ENCODE measurements at regions not wholly inside any gene's neighbourhood (a gene's known extent, or its start where the extent isn't known, plus 50 kb on each side); places are given as distances from the start of the nearest gene placed in this dataset.

DNA sequence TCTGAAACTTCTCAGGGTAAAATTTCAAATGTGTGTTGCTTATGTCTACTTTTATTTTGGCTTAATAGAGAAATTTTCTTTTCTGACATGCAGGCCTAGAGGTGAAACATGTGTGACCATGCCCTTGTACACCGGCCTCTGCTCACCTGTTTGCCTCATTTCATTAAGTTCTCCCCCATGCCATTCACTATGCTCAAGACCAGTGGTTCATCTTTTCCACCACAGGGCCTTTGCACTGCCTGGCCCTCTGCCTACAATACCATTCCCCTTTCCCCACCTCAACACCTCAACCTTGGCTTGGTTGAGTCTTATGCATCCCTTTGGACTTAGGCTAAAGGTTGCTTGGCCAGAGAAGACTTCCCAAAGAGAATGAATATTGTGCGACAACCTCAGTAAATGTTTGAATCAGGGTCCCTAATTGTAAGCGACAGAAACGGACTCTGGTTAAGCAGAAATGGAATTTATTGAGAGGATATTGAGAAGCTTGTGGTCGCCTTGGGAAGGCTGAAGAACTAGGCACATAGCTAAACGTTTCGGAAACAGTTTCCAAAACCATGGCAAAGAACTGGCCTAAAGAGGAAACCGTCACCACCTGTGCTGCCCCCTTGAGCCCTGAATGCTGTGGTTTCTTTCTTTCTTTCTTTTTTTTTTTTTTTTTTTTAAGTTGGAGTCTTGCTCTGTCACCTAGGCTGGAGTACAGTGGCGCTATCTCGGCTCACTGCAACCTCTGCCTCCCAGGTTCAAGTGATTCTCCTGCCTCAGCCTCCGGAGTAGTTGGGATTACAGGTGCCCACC is 152.2 kb downstream of the SOX4 start:
- ATAC-seq (no peak), DNase-seq (no peak), FAIRE-seq (no peak)
- TF ChIP-seq, protein P1, sequence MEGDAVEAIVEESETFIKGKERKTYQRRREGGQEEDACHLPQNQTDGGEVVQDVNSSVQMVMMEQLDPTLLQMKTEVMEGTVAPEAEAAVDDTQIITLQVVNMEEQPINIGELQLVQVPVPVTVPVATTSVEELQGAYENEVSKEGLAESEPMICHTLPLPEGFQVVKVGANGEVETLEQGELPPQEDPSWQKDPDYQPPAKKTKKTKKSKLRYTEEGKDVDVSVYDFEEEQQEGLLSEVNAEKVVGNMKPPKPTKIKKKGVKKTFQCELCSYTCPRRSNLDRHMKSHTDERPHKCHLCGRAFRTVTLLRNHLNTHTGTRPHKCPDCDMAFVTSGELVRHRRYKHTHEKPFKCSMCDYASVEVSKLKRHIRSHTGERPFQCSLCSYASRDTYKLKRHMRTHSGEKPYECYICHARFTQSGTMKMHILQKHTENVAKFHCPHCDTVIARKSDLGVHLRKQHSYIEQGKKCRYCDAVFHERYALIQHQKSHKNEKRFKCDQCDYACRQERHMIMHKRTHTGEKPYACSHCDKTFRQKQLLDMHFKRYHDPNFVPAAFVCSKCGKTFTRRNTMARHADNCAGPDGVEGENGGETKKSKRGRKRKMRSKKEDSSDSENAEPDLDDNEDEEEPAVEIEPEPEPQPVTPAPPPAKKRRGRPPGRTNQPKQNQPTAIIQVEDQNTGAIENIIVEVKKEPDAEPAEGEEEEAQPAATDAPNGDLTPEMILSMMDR (IDR thresholded peaks at IDR 0.05): no peak
- 84 to 94% methylated on average over 11 of the region's 11 CpGs for WGBS, 2 donors
- H3K9me3 ChIP-seq: no peaks in the 10 kb centered on the region
- peaks cover 0 to 10% (median 7%) of the 10 kb centered on the region in 3 donors for H3K4me1 ChIP-seq
- no peaks in the 10 kb centered on the region for H3K36me3 ChIP-seq
- H3K27ac ChIP-seq: no peak overlapping the region
- intact Hi-C loops (cut with DNase I): no loop called here
- no peaks in the 10 kb centered on the region for H3K27me3 ChIP-seq
- no peak overlapping the region for H3K4me3 ChIP-seq

DNA sequence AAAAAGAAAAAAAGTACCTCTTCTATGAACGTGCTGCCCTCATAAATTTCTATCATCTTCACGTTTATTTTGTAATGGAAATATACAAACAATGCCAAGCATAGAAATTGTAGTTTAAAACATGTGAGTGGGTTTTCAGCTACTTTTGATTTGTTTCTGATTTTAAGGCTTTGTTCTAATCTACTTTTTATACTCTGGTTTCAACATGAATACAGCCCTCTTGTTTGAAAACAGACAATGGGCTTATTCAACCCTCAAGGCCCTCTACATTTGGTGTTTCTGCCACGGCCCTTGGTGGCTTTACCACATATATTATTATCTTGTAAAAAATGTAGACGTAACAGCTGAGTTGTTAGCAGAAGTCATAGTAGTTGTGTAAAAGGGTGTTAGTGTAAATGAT is 153.9 kb downstream of the SOX4 start:
- FAIRE-seq: no peak
- Histone ChIP-seq H3K36me3 (no peaks in the 10 kb centered on the region), H3K27ac (no peak overlapping the region), H3K9me3 (no peaks in the 10 kb centered on the region), H3K4me1 (no peaks in the 10 kb centered on the region), H3K27me3 (no peaks in the 10 kb centered on the region), H3K4me3 (no peak overlapping the region)
- TF ChIP-seq, protein P1 (IDR thresholded peaks at IDR 0.05): no peak
- intact Hi-C loops (cut with DNase I): no loop called here
- no peak for ATAC-seq
- no peak for DNase-seq
- WGBS, 2 donors: 46 to 55% methylated on average over 4 of the region's 4 CpGs

DNA sequence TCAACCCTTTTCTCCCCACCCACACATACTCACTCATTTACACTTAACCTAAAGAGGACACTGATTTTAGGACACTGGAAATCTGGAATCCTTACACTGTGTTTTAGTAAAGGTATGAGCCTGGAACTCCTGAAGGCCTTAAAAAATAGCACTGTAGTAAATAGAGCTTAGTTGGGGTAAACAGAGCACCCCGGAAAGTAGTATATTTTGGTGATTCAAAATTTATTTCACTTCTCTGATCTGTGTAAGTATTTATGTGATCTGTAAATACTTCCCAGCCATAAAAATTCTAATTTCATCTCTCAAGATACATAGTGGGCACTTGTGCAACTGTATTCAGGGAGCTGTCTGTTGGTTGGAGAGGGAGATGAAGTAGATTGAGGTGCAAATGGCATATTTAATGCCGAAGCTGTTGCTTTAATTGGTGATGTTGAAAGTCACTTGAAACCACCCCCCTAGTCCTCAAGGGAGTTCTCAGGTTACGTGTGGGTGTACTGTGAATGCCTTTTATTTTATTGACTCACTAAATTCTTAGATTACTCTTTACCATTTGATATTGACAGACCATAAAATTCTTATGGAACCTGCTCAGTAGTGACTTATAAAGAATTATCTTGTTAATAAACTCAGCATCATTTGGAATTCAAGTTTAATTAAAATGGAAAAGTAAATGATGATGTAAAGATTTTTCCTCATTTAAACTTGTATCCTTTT is 154.9 kb downstream of the SOX4 start:
- TF ChIP-seq, protein P1 (IDR thresholded peaks at IDR 0.05): no peak
- Histone ChIP-seq H3K27me3 (no peaks in the 10 kb centered on the region), H3K4me1 (no peaks in the 10 kb centered on the region), H3K4me3 (no peak overlapping the region), H3K27ac (no peak overlapping the region), H3K36me3 (no peaks in the 10 kb centered on the region), H3K9me3 (no peaks in the 10 kb centered on the region)
- ATAC-seq (no peak), DNase-seq (no peak), FAIRE-seq (peak; percentile 13)
- WGBS, 2 donors: 49 to 54% methylated on average over 3 of the region's 3 CpGs
- intact Hi-C loops (cut with DNase I): no loop called here

DNA sequence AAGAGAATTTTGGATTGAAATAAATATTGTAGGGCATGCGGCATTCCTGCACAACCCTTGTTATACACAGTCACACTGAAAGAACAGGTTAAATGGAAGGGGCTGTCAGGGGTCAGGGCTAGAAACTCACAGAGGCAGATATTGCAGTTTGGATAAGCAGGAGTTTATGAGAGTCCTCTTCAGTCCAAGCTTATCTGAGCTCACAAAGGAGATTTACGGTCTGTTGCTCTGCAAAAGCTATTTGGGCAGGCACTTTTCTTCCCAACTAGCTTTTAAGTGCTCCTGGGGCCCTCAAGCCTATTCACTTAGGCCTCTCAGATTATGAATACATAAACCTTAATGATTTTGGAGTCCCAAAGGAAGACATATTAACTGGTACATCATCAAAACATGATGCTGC is 156.2 kb downstream of the SOX4 start:
- FAIRE-seq (no peak), ATAC-seq (no peak), DNase-seq (no peak)
- TF ChIP-seq, protein P1 (IDR thresholded peaks at IDR 0.05): no peak
- Histone ChIP-seq H3K36me3 (no peaks in the 10 kb centered on the region), H3K27ac (no peak overlapping the region), H3K4me1 (no peaks in the 10 kb centered on the region), H3K4me3 (no peak overlapping the region), H3K27me3 (no peaks in the 10 kb centered on the region), H3K9me3 (no peaks in the 10 kb centered on the region)
- intact Hi-C loops (cut with DNase I): no loop called here
- 91 to 93% methylated on average over 2 of the region's 2 CpGs for WGBS, 2 donors

DNA sequence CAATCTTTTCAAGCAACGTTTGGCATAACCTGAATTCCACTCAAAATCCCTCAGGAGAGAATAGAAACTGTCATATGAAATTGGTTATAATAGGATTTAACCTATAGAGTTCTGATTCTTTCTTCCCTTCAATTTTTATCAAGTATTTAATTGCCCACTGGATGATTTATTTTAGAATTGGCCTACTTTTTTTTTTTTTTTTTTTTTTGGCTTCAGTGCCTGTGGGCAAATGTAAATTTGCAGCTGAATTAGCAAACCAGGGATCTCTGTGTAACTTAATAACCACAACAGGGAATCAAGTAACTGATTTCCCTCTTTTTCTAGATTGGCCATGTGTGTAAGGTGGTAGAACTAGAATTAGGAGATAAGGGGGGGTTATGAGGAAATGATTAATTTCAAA is 157.0 kb downstream of the SOX4 start:
- TF ChIP-seq, protein P1 (IDR thresholded peaks at IDR 0.05): no peak
- no peak overlapping the region for H3K27ac ChIP-seq
- DNase-seq (no peak), FAIRE-seq (no peak), ATAC-seq (no peak)
- H3K4me1 ChIP-seq: no peaks in the 10 kb centered on the region
- no peak overlapping the region for H3K4me3 ChIP-seq
- 70 to 78% methylated on average over 1 of the region's 1 CpG for WGBS, 2 donors
- intact Hi-C loops (cut with DNase I): no loop called here
- H3K9me3 ChIP-seq: no peaks in the 10 kb centered on the region
- no peaks in the 10 kb centered on the region for H3K36me3 ChIP-seq
- H3K27me3 ChIP-seq: no peaks in the 10 kb centered on the region
